KBM-7 (cell line): ENCODE measurements at regions not wholly inside any gene's neighbourhood (a gene's known extent, or its start where the extent isn't known, plus 50 kb on each side); places are given as distances from the start of the nearest gene placed in this dataset.
"Not testable (repeated sequence)": the region's sequence is repeated elsewhere in the genome, so short reads cannot be mapped to it uniquely, and the experiment has no call there.

Source experiments
- DNase-seq: peaks from one replicate; pipeline ENCODE4 v3.0.0-alpha.2; 2015
- in situ Hi-C: fragments of 300-500 bp; cut with MboI; formaldehyde crosslinking; loops from 2 replicates; pipeline ENCODE4 v1.14.3; 2020; ENCODE audit warnings: low sequenced_read_pairs, low pct_unique_long_range_greater_than_20kb, mixed read lengths

- DNase-seq = no peak
- in situ Hi-C loops = no loop called here
Observed at GRCh38 chr2:11065833-11066485, 89.3 kb upstream of the SLC66A3 start.

- in situ Hi-C loops = no loop called here
- no peak for DNase-seq
Observed at GRCh38 chr2:11067221-11068078, 87.8 kb upstream of the SLC66A3 start.

- in situ Hi-C loops = no loop called here
- no peak for DNase-seq
Observed at GRCh38 chr2:11068079-11068741, 87.1 kb upstream of the SLC66A3 start.

GRCh38 chr2:11068856-11069526 is 86.3 kb upstream of the SLC66A3 start:
- in situ Hi-C loops = no loop called here
- no peak for DNase-seq

- no peak for DNase-seq
- in situ Hi-C loops = no loop called here
Observed at GRCh38 chr2:11069566-11070185, 85.6 kb upstream of the SLC66A3 start.

GRCh38 chr2:11071211-11071610 is 84.1 kb upstream of the SLC66A3 start:
- DNase-seq = peak; percentile 19
- in situ Hi-C loops = no loop called here

GRCh38 chr2:11071939-11072338 is 83.3 kb upstream of the SLC66A3 start:
- in situ Hi-C loops = no loop called here
- no peak for DNase-seq

- no peak for DNase-seq
- in situ Hi-C loops = no loop called here
Observed at GRCh38 chr2:11072550-11072949, 82.7 kb upstream of the SLC66A3 start.

- peak; percentile 56 for DNase-seq
Observed at GRCh38 chr2:11073251-11073650, 82.0 kb upstream of the SLC66A3 start.

GRCh38 chr2:11073776-11074175 is 81.5 kb upstream of the SLC66A3 start:
- DNase-seq = no peak
- in situ Hi-C loops = no loop called here

More at GRCh38 chr2:11073251-11073650, 82.0 kb upstream of the SLC66A3 start:
- in situ Hi-C loops = no loop called here

- DNase-seq = no peak
- in situ Hi-C loops = no loop called here
Observed at GRCh38 chr2:11074246-11074820, 80.9 kb upstream of the SLC66A3 start.

GRCh38 chr2:11075221-11075620 is 80.0 kb upstream of the SLC66A3 start:
- no peak for DNase-seq
- in situ Hi-C loops = no loop called here

GRCh38 chr2:11077411-11077810 is 77.9 kb upstream of the SLC66A3 start:
- in situ Hi-C loops = no loop called here

GRCh38 chr2:11079136-11079824 is 76.0 kb upstream of the SLC66A3 start:
- DNase-seq = no peak
- in situ Hi-C loops = no loop called here

More at GRCh38 chr2:11077411-11077810, 77.9 kb upstream of the SLC66A3 start:
- no peak for DNase-seq

- DNase-seq = no peak
- in situ Hi-C loops = no loop called here
Observed at GRCh38 chr2:11080253-11081115, 74.8 kb upstream of the SLC66A3 start.

GRCh38 chr2:11082880-11083279 is 72.4 kb upstream of the SLC66A3 start:
- in situ Hi-C loops = no loop called here

GRCh38 chr2:11088821-11089220 is 66.4 kb upstream of the SLC66A3 start:
- DNase-seq, in situ Hi-C loops: not testable (repeated sequence)

More at GRCh38 chr2:11082880-11083279, 72.4 kb upstream of the SLC66A3 start:
- DNase-seq = no peak
